ENCODE measurements at regions not wholly inside any gene's neighbourhood (a gene's known extent, or its start where the extent isn't known, plus 50 kb on each side); places are given as distances from the start of the nearest gene placed in this dataset.
A peak's percentile ranks its signal among the peaks of the same experiment; 100 is the strongest.

DNA sequence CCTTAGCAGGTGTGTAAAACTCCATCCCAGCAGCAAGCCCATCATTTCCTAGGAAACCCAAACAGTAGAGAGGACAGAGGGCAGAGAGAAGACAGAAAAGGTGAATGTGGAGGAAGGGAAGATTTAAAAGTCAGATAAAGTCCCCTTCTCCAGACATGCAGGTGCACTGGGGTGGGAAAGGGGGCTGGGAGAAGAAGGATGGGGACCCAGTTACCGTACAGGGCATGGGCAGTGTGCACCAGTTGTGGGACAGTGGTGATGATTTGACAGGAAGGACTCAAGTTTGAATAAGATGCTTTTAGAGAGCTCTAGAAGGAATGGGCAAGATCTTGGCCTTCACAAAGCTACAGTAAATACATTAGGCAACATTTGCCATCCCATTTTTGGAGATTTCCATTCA is 110.7 kb upstream of the PLXNA4 start:
- no peaks in the 10 kb centered on the region for H3K9me2 ChIP-seq (ENCODE audit: insufficient read depth)
- H3K9me3 ChIP-seq (ENCODE audit: insufficient read depth, low read depth), result no peaks in the 10 kb centered on the region
- H3K36me3 ChIP-seq (ENCODE audit: low read depth), result no peaks in the 10 kb centered on the region
- ChIA-PET POLR2A (ENCODE audit: unreplicated experiment) (no interaction called here), CTCF (no interaction called here)
- no peaks in the 10 kb centered on the region for H3K4me1 ChIP-seq (replicated peaks; ENCODE audit: insufficient read depth)
- no peak overlapping the region for H3K4me2 ChIP-seq
- no peak for TF ChIP-seq EZH2 (IDR thresholded peaks at IDR 0.05; ENCODE audit: low read depth)
- no peak for TF ChIP-seq CTCF (conservative IDR thresholded peaks at IDR 0.05)
- H3K27ac ChIP-seq, result no peak overlapping the region
- peaks cover 99% of the 10 kb centered on the region for H3K27me3 ChIP-seq (ENCODE audit: insufficient read depth, low read depth)
- no peaks in the 10 kb centered on the region for H3F3A ChIP-seq (ENCODE audit: insufficient read depth, low read depth)
- H3K4me3 ChIP-seq, result no peak overlapping the region
- no peaks in the 10 kb centered on the region for H3K79me2 ChIP-seq (ENCODE audit: low read depth)
- no TSS peak for BruUV-seq (replicated peaks)
- DNase-seq, result no peak
- 0 out of 2 replicates have a peak, but pooled peaks cover 3% of the 10 kb centered on the region for H4K20me1 ChIP-seq (ENCODE audit: insufficient read depth)
- intact Hi-C loops (cut with micrococcal nuclease; ENCODE audit: unreplicated experiment), result no loop called here
- no peak overlapping the region for H2AFZ ChIP-seq

- no TSS peak for BruUV-seq (replicated peaks)
These were observed 109.0 kb upstream of the PLXNA4 start for GRCh38 chr7:132685277-132685676.

GRCh38 chr7:132683896-132684690 is 107.8 kb upstream of the PLXNA4 start:
- ChIA-PET POLR2A (ENCODE audit: unreplicated experiment) (no interaction called here), CTCF (no interaction called here)
- no peak for DNase-seq
- H2AFZ ChIP-seq, result no peak overlapping the region
- intact Hi-C loops (cut with micrococcal nuclease; ENCODE audit: unreplicated experiment), result no loop called here
- 0 out of 2 replicates have a peak, but pooled peaks cover 3% of the 10 kb centered on the region for H4K20me1 ChIP-seq (ENCODE audit: insufficient read depth)
- BruUV-seq (replicated peaks), result no TSS peak
- H3K9me3 ChIP-seq (ENCODE audit: insufficient read depth, low read depth), result no peaks in the 10 kb centered on the region
- H3K27me3 ChIP-seq (ENCODE audit: insufficient read depth, low read depth), result peaks cover 88% of the 10 kb centered on the region
- H3K4me3 ChIP-seq, result no peak overlapping the region
- H3K4me2 ChIP-seq, result no peak overlapping the region
- no peaks in the 10 kb centered on the region for H3K9me2 ChIP-seq (ENCODE audit: insufficient read depth)
- no peak overlapping the region for H3K27ac ChIP-seq
- TF ChIP-seq CTCF (conservative IDR thresholded peaks at IDR 0.05) (no peak), EZH2 (IDR thresholded peaks at IDR 0.05; ENCODE audit: low read depth) (no peak)
- no peaks in the 10 kb centered on the region for H3K36me3 ChIP-seq (ENCODE audit: low read depth)
- H3F3A ChIP-seq (ENCODE audit: insufficient read depth, low read depth), result no peaks in the 10 kb centered on the region
- no peaks in the 10 kb centered on the region for H3K79me2 ChIP-seq (ENCODE audit: low read depth)
- H3K4me1 ChIP-seq (replicated peaks; ENCODE audit: insufficient read depth), result no peaks in the 10 kb centered on the region

More at GRCh38 chr7:132685277-132685676, 109.0 kb upstream of the PLXNA4 start:
- Histone ChIP-seq H2AFZ (no peak overlapping the region), H3K36me3 (ENCODE audit: low read depth) (no peaks in the 10 kb centered on the region), H3K9me3 (ENCODE audit: insufficient read depth, low read depth) (no peaks in the 10 kb centered on the region), H3K4me2 (no peak overlapping the region), H3K4me3 (no peak overlapping the region), H3K27me3 (ENCODE audit: insufficient read depth, low read depth) (peaks cover 91% of the 10 kb centered on the region), H3K27ac (no peak overlapping the region), H3K79me2 (ENCODE audit: low read depth) (no peaks in the 10 kb centered on the region), H3F3A (ENCODE audit: insufficient read depth, low read depth) (no peaks in the 10 kb centered on the region), H3K4me1 (replicated peaks; ENCODE audit: insufficient read depth) (no peaks in the 10 kb centered on the region), H4K20me1 (ENCODE audit: insufficient read depth) (0 out of 2 replicates have a peak, but pooled peaks cover 3% of the 10 kb centered on the region), H3K9me2 (ENCODE audit: insufficient read depth) (no peaks in the 10 kb centered on the region)
- ChIA-PET POLR2A (ENCODE audit: unreplicated experiment) (no interaction called here), CTCF (no interaction called here)
- TF ChIP-seq EZH2 (IDR thresholded peaks at IDR 0.05; ENCODE audit: low read depth), result no peak
- no peak for TF ChIP-seq CTCF (conservative IDR thresholded peaks at IDR 0.05)
- DNase-seq, result peak in 1 of 2 experiments; percentile 26
- intact Hi-C loops (cut with micrococcal nuclease; ENCODE audit: unreplicated experiment), result no loop called here

Measured in PC-9 (cell line).